ENCODE measurements at regions not wholly inside any gene's neighbourhood (a gene's known extent, or its start where the extent isn't known, plus 50 kb on each side); places are given as distances from the start of the nearest gene placed in this dataset.

- no peak overlapping the region for H2AFZ ChIP-seq (ENCODE audit: low read depth, low read length)
- no peak overlapping the region for H3K27ac ChIP-seq (ENCODE audit: low read length)
- H3K4me3 ChIP-seq (ENCODE audit: low read length) = no peak overlapping the region
- H3K79me2 ChIP-seq (replicated peaks; ENCODE audit: insufficient read depth, low read length) = no peaks in the 10 kb centered on the region
- H3K27me3 ChIP-seq (ENCODE audit: insufficient read depth, low read depth, low read length) = no peaks in the 10 kb centered on the region
- H3K36me3 ChIP-seq (ENCODE audit: insufficient read depth, low read length) = no peaks in the 10 kb centered on the region
- no peak overlapping the region for H3K9ac ChIP-seq (ENCODE audit: low read length)
- no peak overlapping the region for H3K4me2 ChIP-seq (ENCODE audit: low read length)
- no peaks in the 10 kb centered on the region for H4K20me1 ChIP-seq (ENCODE audit: insufficient read depth)
- H3K9me2 ChIP-seq (ENCODE audit: insufficient read depth, low read length) = no peaks in the 10 kb centered on the region
- TF ChIP-seq, protein P1, sequence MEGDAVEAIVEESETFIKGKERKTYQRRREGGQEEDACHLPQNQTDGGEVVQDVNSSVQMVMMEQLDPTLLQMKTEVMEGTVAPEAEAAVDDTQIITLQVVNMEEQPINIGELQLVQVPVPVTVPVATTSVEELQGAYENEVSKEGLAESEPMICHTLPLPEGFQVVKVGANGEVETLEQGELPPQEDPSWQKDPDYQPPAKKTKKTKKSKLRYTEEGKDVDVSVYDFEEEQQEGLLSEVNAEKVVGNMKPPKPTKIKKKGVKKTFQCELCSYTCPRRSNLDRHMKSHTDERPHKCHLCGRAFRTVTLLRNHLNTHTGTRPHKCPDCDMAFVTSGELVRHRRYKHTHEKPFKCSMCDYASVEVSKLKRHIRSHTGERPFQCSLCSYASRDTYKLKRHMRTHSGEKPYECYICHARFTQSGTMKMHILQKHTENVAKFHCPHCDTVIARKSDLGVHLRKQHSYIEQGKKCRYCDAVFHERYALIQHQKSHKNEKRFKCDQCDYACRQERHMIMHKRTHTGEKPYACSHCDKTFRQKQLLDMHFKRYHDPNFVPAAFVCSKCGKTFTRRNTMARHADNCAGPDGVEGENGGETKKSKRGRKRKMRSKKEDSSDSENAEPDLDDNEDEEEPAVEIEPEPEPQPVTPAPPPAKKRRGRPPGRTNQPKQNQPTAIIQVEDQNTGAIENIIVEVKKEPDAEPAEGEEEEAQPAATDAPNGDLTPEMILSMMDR (IDR thresholded peaks at IDR 0.05; ENCODE audit: poor library complexity, severe bottlenecking) = no peak
- TF ChIP-seq REST (IDR thresholded peaks at IDR 0.05; ENCODE audit: borderline replicate concordance) = no peak
- no peak for TF ChIP-seq SMC3 (conservative IDR thresholded peaks at IDR 0.05; ENCODE audit: poor library complexity)
- TF ChIP-seq POLR2AphosphoS5 (IDR thresholded peaks at IDR 0.05) = no peak
- TF ChIP-seq EP300 (conservative IDR thresholded peaks at IDR 0.05; ENCODE audit: poor library complexity, severe bottlenecking) = no peak
- no peak for TF ChIP-seq MXI1 (conservative IDR thresholded peaks at IDR 0.05; ENCODE audit: poor library complexity, severe bottlenecking)
- no peak for TF ChIP-seq RAD21 (conservative IDR thresholded peaks at IDR 0.05)
- no peak for TF ChIP-seq EZH2 (IDR thresholded peaks at IDR 0.05; ENCODE audit: borderline replicate concordance, insufficient read depth, low read length, poor library complexity, severe bottlenecking)
- TF ChIP-seq TAF1 (IDR thresholded peaks at IDR 0.05; ENCODE audit: low read depth) = no peak
- H3K9me3 ChIP-seq (ENCODE audit: low read length) = no peaks in the 10 kb centered on the region
- no peaks in the 10 kb centered on the region for H3F3A ChIP-seq (ENCODE audit: insufficient read depth, low read length, poor library complexity, severe bottlenecking)
Observed at GRCh38 chr3:43863966-43864933, 173.5 kb downstream of the ABHD5 start.

GRCh38 chr3:43865351-43865750 lies 174.6 kb downstream of the ABHD5 start:
- no peak overlapping the region for H2AFZ ChIP-seq (ENCODE audit: low read depth, low read length)
- H3F3A ChIP-seq (ENCODE audit: insufficient read depth, low read length, poor library complexity, severe bottlenecking) = no peaks in the 10 kb centered on the region
- TF ChIP-seq SMC3 (conservative IDR thresholded peaks at IDR 0.05; ENCODE audit: poor library complexity) = no peak
- no peak for TF ChIP-seq RAD21 (conservative IDR thresholded peaks at IDR 0.05)
- no peak for TF ChIP-seq REST (IDR thresholded peaks at IDR 0.05; ENCODE audit: borderline replicate concordance)
- TF ChIP-seq POLR2AphosphoS5 (IDR thresholded peaks at IDR 0.05) = no peak

More at GRCh38 chr3:43865351-43865750, 174.6 kb downstream of the ABHD5 start:
- no peak overlapping the region for H3K4me3 ChIP-seq (ENCODE audit: low read length)
- no peaks in the 10 kb centered on the region for H4K20me1 ChIP-seq (ENCODE audit: insufficient read depth)
- no peaks in the 10 kb centered on the region for H3K9me3 ChIP-seq (ENCODE audit: low read length)
- no peak overlapping the region for H3K9ac ChIP-seq (ENCODE audit: low read length)
- no peaks in the 10 kb centered on the region for H3K79me2 ChIP-seq (replicated peaks; ENCODE audit: insufficient read depth, low read length)
- no peak overlapping the region for H3K27ac ChIP-seq (ENCODE audit: low read length)
- H3K4me2 ChIP-seq (ENCODE audit: low read length) = no peak overlapping the region
- H3K9me2 ChIP-seq (ENCODE audit: insufficient read depth, low read length) = no peaks in the 10 kb centered on the region
- no peaks in the 10 kb centered on the region for H3K27me3 ChIP-seq (ENCODE audit: insufficient read depth, low read depth, low read length)
- H3K36me3 ChIP-seq (ENCODE audit: insufficient read depth, low read length) = no peaks in the 10 kb centered on the region

All from neural cell (in vitro differentiated cells).